ENCODE measurements at regions not wholly inside any gene's neighbourhood (a gene's known extent, or its start where the extent isn't known, plus 50 kb on each side); places are given as distances from the start of the nearest gene placed in this dataset.

- Histone ChIP-seq H3K4me1 (ENCODE audit: insufficient read depth, low read length, severe bottlenecking) (no peaks in the 10 kb centered on the region), H4K20me1 (ENCODE audit: insufficient read depth, low read length) (no peaks in the 10 kb centered on the region), H3K27ac (ENCODE audit: low read depth, low read length, poor library complexity, severe bottlenecking) (no peak overlapping the region), H3K27me3 (ENCODE audit: insufficient read depth, low read length) (no peaks in the 10 kb centered on the region), H3K4me2 (ENCODE audit: low read length) (no peak overlapping the region), H3K79me2 (ENCODE audit: insufficient read depth, low read length) (no peaks in the 10 kb centered on the region), H3K36me3 (ENCODE audit: insufficient read depth, low read length) (no peaks in the 10 kb centered on the region), H3K9ac (ENCODE audit: low read length) (no peak overlapping the region), H3K9me2 (ENCODE audit: low read depth, low read length) (no peaks in the 10 kb centered on the region), H3K4me3 (ENCODE audit: low read depth, low read length, poor library complexity, severe bottlenecking) (no peak overlapping the region), H3K9me3 (ENCODE audit: low read length) (no peaks in the 10 kb centered on the region), H3F3A (ENCODE audit: insufficient read depth, low read length) (no peaks in the 10 kb centered on the region), H2AFZ (ENCODE audit: low read length) (no peak overlapping the region)
- no peak for TF ChIP-seq CTCF (IDR thresholded peaks at IDR 0.05; ENCODE audit: low read length)
- TF ChIP-seq EZH2 (IDR thresholded peaks at IDR 0.05; ENCODE audit: borderline replicate concordance, low read length) = no peak
These were observed 83.5 kb upstream of the ASAP2 start for GRCh38 chr2:9123069-9123468.

- H3K4me1 ChIP-seq (ENCODE audit: insufficient read depth, low read length, severe bottlenecking) = no peaks in the 10 kb centered on the region
- TF ChIP-seq EZH2 (IDR thresholded peaks at IDR 0.05; ENCODE audit: borderline replicate concordance, low read length) = no peak
- no peak overlapping the region for H2AFZ ChIP-seq (ENCODE audit: low read length)
- no peaks in the 10 kb centered on the region for H3K36me3 ChIP-seq (ENCODE audit: insufficient read depth, low read length)
- no peaks in the 10 kb centered on the region for H3F3A ChIP-seq (ENCODE audit: insufficient read depth, low read length)
- no peak overlapping the region for H3K27ac ChIP-seq (ENCODE audit: low read depth, low read length, poor library complexity, severe bottlenecking)
- H3K9me2 ChIP-seq (ENCODE audit: low read depth, low read length) = no peaks in the 10 kb centered on the region
- H3K4me3 ChIP-seq (ENCODE audit: low read depth, low read length, poor library complexity, severe bottlenecking) = no peak overlapping the region
- no peak overlapping the region for H3K9ac ChIP-seq (ENCODE audit: low read length)
- H4K20me1 ChIP-seq (ENCODE audit: insufficient read depth, low read length) = no peaks in the 10 kb centered on the region
- no peaks in the 10 kb centered on the region for H3K27me3 ChIP-seq (ENCODE audit: insufficient read depth, low read length)
- H3K9me3 ChIP-seq (ENCODE audit: low read length) = no peaks in the 10 kb centered on the region
- H3K79me2 ChIP-seq (ENCODE audit: insufficient read depth, low read length) = no peaks in the 10 kb centered on the region
- H3K4me2 ChIP-seq (ENCODE audit: low read length) = no peak overlapping the region
These were observed 84.2 kb upstream of the ASAP2 start for GRCh38 chr2:9122367-9122766.

- no peak overlapping the region for H2AFZ ChIP-seq (ENCODE audit: low read length)
- H3K9me2 ChIP-seq (ENCODE audit: low read depth, low read length) = no peaks in the 10 kb centered on the region
- H3F3A ChIP-seq (ENCODE audit: insufficient read depth, low read length) = no peaks in the 10 kb centered on the region
These were observed 88.1 kb upstream of the ASAP2 start for GRCh38 chr2:9118383-9118960.

More at GRCh38 chr2:9118383-9118960, 88.1 kb upstream of the ASAP2 start:
- Histone ChIP-seq H3K9me3 (ENCODE audit: low read length) (no peaks in the 10 kb centered on the region), H3K9ac (ENCODE audit: low read length) (no peak overlapping the region), H4K20me1 (ENCODE audit: insufficient read depth, low read length) (no peaks in the 10 kb centered on the region), H3K27ac (ENCODE audit: low read depth, low read length, poor library complexity, severe bottlenecking) (no peak overlapping the region), H3K36me3 (ENCODE audit: insufficient read depth, low read length) (no peaks in the 10 kb centered on the region), H3K79me2 (ENCODE audit: insufficient read depth, low read length) (no peaks in the 10 kb centered on the region), H3K4me1 (ENCODE audit: insufficient read depth, low read length, severe bottlenecking) (no peaks in the 10 kb centered on the region), H3K4me3 (ENCODE audit: low read depth, low read length, poor library complexity, severe bottlenecking) (no peak overlapping the region), H3K27me3 (ENCODE audit: insufficient read depth, low read length) (no peaks in the 10 kb centered on the region; the same call in 1 of the 2 replicates), H3K4me2 (ENCODE audit: low read length) (no peak overlapping the region)
- TF ChIP-seq CTCF (IDR thresholded peaks at IDR 0.05; ENCODE audit: low read length) (no peak), EZH2 (IDR thresholded peaks at IDR 0.05; ENCODE audit: borderline replicate concordance, low read length) (no peak)
